Endometrium (tissue), 2 donors: ENCODE measurements at regions not wholly inside any gene's neighbourhood (a gene's known extent, or its start where the extent isn't known, plus 50 kb on each side); places are given as distances from the start of the nearest gene placed in this dataset.
"Not testable (repeated sequence)": the region's sequence is repeated elsewhere in the genome, so short reads cannot be mapped to it uniquely, and the experiment has no call there.

Source experiments
- FAIRE-seq: peaks from 2 replicates; lab custom pipeline; 2012; peaks lifted over from hg19 to GRCh38; lab: Jason Lieb, UNC
- donor health status: control.
- donor health status: control.

DNA sequence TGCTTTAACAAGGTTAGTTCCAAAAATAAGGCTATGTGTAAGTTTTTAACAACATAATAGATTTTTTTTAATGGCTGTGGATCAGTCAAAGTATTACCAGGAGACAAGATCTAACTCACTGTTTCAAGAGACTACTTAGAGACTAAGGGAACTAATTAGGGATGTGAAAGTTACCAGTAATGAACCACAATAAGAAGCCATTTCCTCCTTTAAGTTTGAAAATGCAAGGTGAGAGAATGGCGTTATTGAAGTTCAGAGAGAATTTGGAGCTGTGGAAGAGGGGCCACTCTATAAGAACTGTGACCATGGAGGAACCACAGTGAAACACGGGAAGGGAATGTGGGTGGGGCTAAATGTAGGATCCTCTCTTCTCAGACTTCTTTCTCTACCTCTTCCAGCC lies 624.2 kb downstream of the GLUD2 start:
- no peak for FAIRE-seq

- FAIRE-seq = not testable (repeated sequence)
Measured at GRCh38 chrX:121709236-121709635, 661.8 kb downstream of the GLUD2 start.

GRCh38 chrX:121733514-121733913 lies 686.1 kb downstream of the GLUD2 start:
- no peak for FAIRE-seq

DNA sequence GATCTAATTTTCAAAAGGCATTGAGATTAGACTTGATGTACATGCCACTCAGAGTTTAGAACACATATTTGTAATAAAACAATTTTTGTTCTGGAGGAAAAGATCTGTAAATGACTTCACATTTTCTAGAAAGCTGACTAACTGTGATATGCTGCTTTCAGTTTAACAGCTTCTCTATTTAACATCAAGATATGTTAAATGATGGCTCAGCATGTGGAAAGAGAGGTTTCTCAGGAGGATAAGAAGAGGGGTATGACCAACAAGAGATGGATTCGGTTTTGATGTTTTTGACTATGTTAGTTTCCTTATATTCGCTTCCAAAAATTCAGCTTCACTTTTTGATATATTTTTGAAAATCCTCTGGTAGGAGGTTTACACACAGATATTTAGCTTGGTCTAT lies 698.7 kb downstream of the GLUD2 start:
- no peak for FAIRE-seq

- FAIRE-seq = not testable (repeated sequence)
Measured at GRCh38 chrX:121753602-121754001, 706.2 kb downstream of the GLUD2 start.

DNA sequence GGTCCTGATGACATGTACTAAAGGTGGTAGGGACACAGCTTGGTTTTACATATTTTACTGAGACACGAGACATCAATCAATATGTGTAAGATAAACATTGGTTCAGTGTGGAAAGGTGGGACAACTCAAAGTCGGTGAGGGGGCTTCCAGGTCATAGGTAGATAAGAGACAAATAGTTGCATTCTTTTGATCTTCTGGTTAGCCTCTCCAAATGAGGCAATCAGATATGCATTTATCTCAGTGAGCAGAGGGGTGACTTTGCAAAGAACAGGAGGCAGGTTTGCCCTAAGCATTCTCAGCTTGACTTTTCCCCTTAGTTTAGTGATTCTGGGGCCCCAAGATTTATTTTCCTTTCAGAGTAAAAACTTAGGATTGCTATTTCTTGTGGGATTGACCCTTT lies 706.9 kb downstream of the GLUD2 start:
- no peak for FAIRE-seq

DNA sequence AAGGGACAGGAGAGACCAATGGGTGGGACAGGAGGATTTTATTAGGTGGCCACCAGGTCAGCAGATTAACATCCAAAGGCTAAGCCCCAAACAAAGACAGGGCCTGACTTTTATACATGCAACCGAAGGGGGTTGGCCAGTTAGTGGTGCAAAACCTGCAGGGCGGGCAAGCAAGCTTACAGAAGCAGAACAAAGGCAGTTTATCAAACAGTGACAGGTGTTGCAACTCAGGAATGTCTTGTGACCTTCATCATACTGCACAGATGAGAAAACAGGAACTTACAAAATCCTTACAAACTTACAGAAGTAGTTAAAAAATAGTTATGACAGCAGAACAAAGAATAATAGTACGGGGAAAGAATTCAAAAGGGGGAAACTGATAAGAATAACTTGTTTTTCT lies 708.1 kb downstream of the GLUD2 start:
- no peak for FAIRE-seq

DNA sequence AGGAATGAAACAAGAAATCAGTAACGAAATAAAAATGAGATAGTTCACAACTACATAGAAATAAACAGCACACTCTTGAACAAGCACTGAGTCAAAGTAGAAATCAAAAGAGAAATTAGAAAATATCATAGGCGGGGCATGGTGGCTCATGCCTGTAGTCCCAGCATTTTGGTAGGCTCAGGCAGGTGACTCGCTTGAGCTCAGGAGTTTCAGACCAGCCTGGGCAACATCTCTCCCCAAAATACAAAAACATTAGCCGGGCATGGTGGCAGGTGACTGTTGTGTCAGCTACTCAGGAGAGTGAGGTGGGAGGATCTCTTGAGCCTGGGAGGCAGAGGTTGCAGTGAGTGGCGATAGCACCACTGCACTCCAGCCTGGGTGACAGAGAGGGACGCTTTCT lies 714.4 kb downstream of the GLUD2 start:
- no peak for FAIRE-seq

GRCh38 chrX:121763671-121764070 lies 716.3 kb downstream of the GLUD2 start:
- no peak for FAIRE-seq

DNA sequence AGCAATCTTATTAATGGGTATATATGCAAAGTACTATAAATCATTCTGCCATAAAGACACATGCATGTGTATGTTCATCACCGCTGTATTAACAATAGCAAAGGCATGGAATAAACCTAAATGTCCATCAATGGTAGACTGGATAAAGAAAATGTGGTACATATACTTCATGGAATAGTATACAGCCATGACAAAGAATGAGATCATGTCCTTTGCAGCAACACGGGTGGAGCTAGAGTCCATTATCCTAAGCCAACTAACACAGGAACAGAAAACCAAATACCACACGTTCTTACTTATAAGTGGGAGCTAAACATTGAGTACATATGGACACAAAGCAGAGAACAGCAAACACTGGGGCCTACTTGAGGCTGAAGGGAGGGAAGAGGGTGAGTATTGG lies 720.8 kb downstream of the GLUD2 start:
- not testable (repeated sequence) for FAIRE-seq

DNA sequence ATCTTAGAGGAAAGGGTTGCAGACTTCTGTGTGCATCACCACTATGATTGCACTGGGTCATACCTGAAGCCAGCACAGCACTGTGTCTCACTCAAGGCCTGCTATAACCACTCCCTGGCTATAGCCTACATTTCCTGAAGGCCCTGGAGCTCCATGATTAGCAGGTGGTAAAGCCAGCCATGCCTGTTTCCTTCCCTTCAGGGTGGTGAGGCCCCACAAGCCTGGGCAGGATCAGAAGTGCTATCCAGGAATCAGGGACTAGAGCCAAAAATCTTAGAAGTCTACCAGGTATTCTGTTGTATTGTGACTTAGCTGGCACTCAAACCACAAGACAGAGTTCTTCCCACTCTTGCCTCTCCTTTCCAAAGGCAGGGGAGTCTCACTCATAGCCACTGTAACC lies 734.6 kb downstream of the GLUD2 start:
- no peak for FAIRE-seq

DNA sequence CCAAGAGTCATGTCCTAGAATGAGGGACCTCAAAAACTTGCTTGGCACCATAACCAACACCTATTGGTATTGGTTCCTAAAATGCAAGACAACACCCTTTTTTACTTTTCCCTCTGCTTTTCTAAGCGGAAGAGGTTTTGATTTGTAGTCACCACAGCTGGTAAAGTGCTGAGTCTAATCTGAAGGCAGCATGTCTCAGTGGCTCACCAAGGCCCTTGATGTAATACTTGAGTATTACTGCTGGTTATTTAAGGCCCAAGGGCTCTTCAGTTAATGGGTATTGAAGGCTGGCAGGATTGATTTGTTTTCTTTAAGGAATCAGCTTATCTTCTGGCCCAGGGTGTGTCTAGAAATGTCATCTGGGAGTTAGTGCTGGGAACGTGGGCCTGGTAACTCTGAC lies 735.1 kb downstream of the GLUD2 start:
- no peak for FAIRE-seq

- no peak for FAIRE-seq
Measured at GRCh38 chrX:121782976-121783375, 735.6 kb downstream of the GLUD2 start.

- no peak for FAIRE-seq
Measured at GRCh38 chrX:121802881-121803412, 755.5 kb downstream of the GLUD2 start.

- no peak for FAIRE-seq
Measured at GRCh38 chrX:121823406-121823805, 776.0 kb downstream of the GLUD2 start.

GRCh38 chrX:121831601-121832000 lies 784.2 kb downstream of the GLUD2 start:
- FAIRE-seq = no peak

DNA sequence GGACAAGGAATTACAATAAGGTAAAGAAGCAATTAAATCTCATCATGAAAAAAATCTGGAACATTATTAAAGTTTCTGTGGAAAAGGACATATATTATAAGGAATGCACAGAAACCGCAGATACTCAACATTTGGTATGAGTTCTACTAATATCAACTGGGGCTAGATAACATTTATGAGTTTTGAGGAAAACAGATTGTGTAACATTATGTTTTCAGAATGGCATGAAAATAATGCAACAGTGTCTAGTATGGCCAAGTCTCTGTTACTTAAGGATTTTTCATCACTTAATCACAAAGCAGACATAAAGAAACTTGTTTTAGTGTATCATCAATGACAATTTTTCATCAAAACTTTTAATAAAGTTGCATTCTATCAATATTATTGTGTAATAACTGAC lies 785.0 kb downstream of the GLUD2 start:
- no peak for FAIRE-seq

GRCh38 chrX:121836000-121836399 lies 788.6 kb downstream of the GLUD2 start:
- FAIRE-seq = no peak

- no peak for FAIRE-seq
Measured at GRCh38 chrX:121851033-121851432, 803.6 kb downstream of the GLUD2 start.

DNA sequence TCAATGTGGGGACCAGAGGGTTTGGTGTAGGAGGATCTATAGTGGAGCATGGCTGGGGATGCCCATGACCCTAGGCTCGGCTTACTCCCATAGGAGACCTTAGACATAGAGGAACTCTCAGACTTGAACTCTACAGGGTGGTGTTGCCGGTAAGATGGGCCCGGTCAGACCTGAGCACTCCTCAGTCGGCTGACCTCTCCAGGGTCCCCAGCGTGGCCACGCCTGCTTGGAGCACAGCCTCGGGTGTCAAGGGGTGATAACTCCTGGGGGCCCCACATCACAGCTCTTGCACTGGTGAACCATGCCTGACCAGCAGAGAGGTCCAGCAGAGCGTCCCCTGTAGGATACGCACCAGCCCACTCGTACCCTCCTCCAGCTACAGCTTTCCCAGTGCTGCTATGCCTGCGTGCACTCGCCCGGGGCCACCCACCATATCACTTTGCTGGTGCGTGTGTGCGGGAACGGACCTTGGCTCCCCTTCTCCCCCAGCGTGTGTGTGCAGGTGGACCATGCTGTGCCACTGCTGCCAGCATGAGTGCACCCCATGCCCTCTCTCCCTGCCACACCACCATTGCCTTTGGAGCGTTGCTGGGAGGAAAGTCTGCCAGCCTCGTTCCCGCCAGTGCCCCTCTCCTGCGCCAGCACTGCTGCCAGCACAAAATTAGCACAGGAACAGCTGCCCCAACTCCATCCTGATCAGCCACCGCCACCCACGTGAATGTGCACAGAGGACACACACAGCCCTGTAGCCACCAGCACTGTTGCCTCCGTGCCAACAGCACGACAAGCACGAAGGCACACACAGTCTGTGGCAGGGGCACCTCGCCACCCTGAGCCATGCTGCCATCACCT lies 806.6 kb downstream of the GLUD2 start:
- no peak for FAIRE-seq

- FAIRE-seq = no peak
Measured at GRCh38 chrX:121854614-121854911, 807.2 kb downstream of the GLUD2 start.

- FAIRE-seq = no peak
Measured at GRCh38 chrX:121858867-121859647, 811.6 kb downstream of the GLUD2 start.

DNA sequence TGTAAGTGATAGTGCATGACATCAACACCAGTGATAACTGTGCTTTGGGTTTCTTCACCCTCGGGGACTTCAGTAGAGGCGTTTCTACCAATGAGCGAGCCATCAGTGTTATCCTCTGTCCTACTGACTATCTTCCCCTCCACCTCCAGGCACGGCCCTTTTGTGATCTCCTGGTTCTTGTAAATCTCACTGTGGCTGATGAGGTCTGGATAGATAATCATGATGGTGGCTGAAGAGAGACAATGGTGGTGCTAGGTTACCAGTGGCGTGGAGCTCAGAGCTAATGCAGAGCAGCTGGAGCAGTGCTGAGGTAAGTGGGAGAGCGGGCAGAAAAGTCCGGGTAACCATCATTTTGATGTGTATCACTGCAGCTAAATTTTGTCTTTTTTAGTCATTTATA lies 816.6 kb downstream of the GLUD2 start:
- no peak for FAIRE-seq
